ENCODE measurements at regions not wholly inside any gene's neighbourhood (a gene's known extent, or its start where the extent isn't known, plus 50 kb on each side); places are given as distances from the start of the nearest gene placed in this dataset.
A peak's percentile ranks its signal among the peaks of the same experiment; 100 is the strongest.

DNA sequence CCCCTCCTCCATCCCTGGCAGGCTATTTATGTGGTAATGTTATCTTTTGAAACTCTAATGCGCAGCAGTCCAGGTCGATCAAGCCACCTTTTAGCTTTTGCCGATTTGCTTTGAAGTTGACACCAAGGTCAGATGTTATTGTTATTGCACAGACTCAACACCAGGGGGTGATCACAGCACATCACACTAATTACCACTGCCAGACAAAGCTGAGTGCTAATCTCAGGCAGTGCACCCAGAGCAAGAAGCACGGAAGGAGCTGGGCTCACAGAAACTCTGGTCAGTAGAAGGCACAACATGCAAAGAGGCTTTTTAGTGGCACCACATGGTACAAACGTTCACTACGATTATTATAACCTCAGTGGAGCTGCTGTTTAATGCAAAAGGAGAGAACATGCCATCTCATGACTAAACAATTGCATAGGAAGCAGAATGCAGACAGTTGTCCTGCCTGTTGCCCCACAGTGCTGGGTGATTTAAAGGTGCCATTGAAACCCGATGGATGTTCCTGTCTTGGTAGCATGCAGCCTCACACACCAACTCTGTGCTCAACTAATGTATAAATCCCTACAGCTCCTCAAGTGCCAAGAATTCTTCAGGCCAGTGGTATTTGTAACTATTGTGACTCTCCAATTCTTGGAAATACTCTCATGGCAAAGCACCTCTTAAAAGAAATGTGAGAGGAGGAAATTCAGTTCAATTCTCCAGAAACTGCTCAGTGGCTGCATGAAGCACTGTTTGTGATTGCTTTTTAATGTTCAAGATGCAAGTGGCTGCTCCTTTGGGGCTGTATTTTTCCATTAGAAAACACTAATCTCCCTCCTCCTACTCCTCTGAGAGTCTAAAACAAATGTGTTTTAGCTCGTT, 353.9 kb upstream of the DDI1 start:
- Histone ChIP-seq H3K4me1 (ENCODE audit: control insufficient read depth, extremely low read depth, insufficient read depth, low read length) (no peaks in the 10 kb centered on the region), H3K9me3 (ENCODE audit: control insufficient read depth, insufficient read depth, low read depth, low read length) (no peaks in the 10 kb centered on the region), H3K79me2 (ENCODE audit: control insufficient read depth, insufficient read depth, low read length) (no peaks in the 10 kb centered on the region), H4K20me1 (ENCODE audit: control insufficient read depth, extremely low read depth, insufficient read depth, low read length) (no peaks in the 10 kb centered on the region), H3K9ac (ENCODE audit: insufficient read depth, low read length) (no peak overlapping the region), H3K4me3 (replicated peaks in 1 of 4; ENCODE audit: control extremely low read depth in 1 of 4, insufficient read depth in 1 of 4, low read depth in 3 of 4, low read length in 4 of 4) (no peak overlapping the region), H3K27me3 (ENCODE audit: control insufficient read depth, insufficient read depth, low read length) (no peaks in the 10 kb centered on the region), H3K4me2 (ENCODE audit: extremely low read depth, insufficient read depth, low read length) (no peak overlapping the region), H3K36me3 (ENCODE audit: control insufficient read depth, insufficient read depth, low read length) (no peaks in the 10 kb centered on the region), H2AFZ (ENCODE audit: low read length) (no peak overlapping the region), H3K27ac (ENCODE audit: insufficient read depth, low read length) (no peak overlapping the region)
- TF ChIP-seq EZH2 (IDR thresholded peaks at IDR 0.05; ENCODE audit: low read length, missing control alignments), result no peak
- TF ChIP-seq CTCF (conservative IDR thresholded peaks at IDR 0.05 in 1 of 2, IDR thresholded peaks at IDR 0.05 in 1 of 2; ENCODE audit: low read depth in 1 of 2, low read length in 2 of 2), result peak; percentile 79 to 83
- DNase-seq (ENCODE audit: low read depth in 2 of 2), result peak; percentile 68 to 82

DNA sequence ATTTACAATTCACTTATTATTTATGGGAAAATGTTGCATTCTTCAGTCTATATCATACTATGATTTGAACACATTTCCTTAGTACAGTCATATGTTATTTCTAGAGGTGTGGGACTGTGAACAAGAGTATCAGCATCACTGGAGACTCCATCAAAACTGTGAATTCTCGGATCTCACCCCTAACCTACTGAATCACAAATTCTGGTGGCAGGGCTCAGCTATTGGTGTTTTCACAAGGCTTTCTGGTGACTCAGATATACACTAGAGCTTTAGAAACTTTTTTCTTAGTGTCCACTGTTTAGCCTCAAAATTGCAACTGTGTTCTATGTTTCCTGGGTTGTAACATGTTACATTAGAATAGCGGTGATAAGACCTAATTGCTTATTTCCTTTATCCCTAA, 352.9 kb upstream of the DDI1 start:
- Histone ChIP-seq H3K27ac (ENCODE audit: insufficient read depth, low read length) (no peak overlapping the region), H2AFZ (ENCODE audit: low read length) (no peak overlapping the region), H3K9me3 (ENCODE audit: control insufficient read depth, insufficient read depth, low read depth, low read length) (no peaks in the 10 kb centered on the region), H4K20me1 (ENCODE audit: control insufficient read depth, extremely low read depth, insufficient read depth, low read length) (no peaks in the 10 kb centered on the region), H3K36me3 (ENCODE audit: control insufficient read depth, insufficient read depth, low read length) (no peaks in the 10 kb centered on the region), H3K9ac (ENCODE audit: insufficient read depth, low read length) (no peak overlapping the region), H3K4me1 (ENCODE audit: control insufficient read depth, extremely low read depth, insufficient read depth, low read length) (no peaks in the 10 kb centered on the region), H3K27me3 (ENCODE audit: control insufficient read depth, insufficient read depth, low read length) (no peaks in the 10 kb centered on the region), H3K4me2 (ENCODE audit: extremely low read depth, insufficient read depth, low read length) (no peak overlapping the region), H3K4me3 (replicated peaks in 1 of 4; ENCODE audit: control extremely low read depth in 1 of 4, insufficient read depth in 1 of 4, low read depth in 3 of 4, low read length in 4 of 4) (no peak overlapping the region), H3K79me2 (ENCODE audit: control insufficient read depth, insufficient read depth, low read length) (no peaks in the 10 kb centered on the region)
- no peak for TF ChIP-seq CTCF (conservative IDR thresholded peaks at IDR 0.05 in 1 of 2, IDR thresholded peaks at IDR 0.05 in 1 of 2; ENCODE audit: low read depth in 1 of 2, low read length in 2 of 2)
- no peak for TF ChIP-seq EZH2 (IDR thresholded peaks at IDR 0.05; ENCODE audit: low read length, missing control alignments)
- DNase-seq (ENCODE audit: low read depth in 2 of 2), result peak; percentile 36 to 61

DNA sequence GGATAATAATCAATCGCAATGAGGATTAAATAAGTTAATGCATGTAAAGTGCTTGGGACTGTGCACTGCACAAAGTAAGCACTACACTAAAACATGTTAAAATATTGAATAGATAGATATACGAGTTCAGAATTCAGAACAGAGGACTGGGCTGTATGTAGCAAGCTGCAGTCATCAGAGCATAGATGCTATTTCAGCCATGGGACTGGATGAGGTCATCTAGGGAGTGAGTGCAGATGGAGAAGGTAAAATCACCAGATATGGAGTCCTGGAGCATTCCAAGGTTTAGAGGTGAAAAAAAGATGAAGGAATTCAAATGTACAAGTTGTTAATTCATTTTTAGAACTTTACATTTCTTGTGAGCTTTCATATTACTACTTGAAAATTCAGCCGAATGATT, 347.5 kb upstream of the DDI1 start:
- no peak for TF ChIP-seq CTCF (conservative IDR thresholded peaks at IDR 0.05 in 1 of 2, IDR thresholded peaks at IDR 0.05 in 1 of 2; ENCODE audit: low read depth in 1 of 2, low read length in 2 of 2)
- no peak for TF ChIP-seq EZH2 (IDR thresholded peaks at IDR 0.05; ENCODE audit: low read length, missing control alignments)

More for the DNA sequence above, 347.5 kb upstream of the DDI1 start:
- Histone ChIP-seq H3K79me2 (ENCODE audit: control insufficient read depth, insufficient read depth, low read length) (no peaks in the 10 kb centered on the region), H3K4me3 (replicated peaks in 1 of 4; ENCODE audit: control extremely low read depth in 1 of 4, insufficient read depth in 1 of 4, low read depth in 3 of 4, low read length in 4 of 4) (no peak overlapping the region), H3K36me3 (ENCODE audit: control insufficient read depth, insufficient read depth, low read length) (no peaks in the 10 kb centered on the region), H4K20me1 (ENCODE audit: control insufficient read depth, extremely low read depth, insufficient read depth, low read length) (no peaks in the 10 kb centered on the region), H3K9ac (ENCODE audit: insufficient read depth, low read length) (no peak overlapping the region), H3K27me3 (ENCODE audit: control insufficient read depth, insufficient read depth, low read length) (no peaks in the 10 kb centered on the region), H2AFZ (ENCODE audit: low read length) (no peak overlapping the region), H3K27ac (ENCODE audit: insufficient read depth, low read length) (no peak overlapping the region), H3K4me1 (ENCODE audit: control insufficient read depth, extremely low read depth, insufficient read depth, low read length) (no peaks in the 10 kb centered on the region), H3K9me3 (ENCODE audit: control insufficient read depth, insufficient read depth, low read depth, low read length) (no peaks in the 10 kb centered on the region), H3K4me2 (ENCODE audit: extremely low read depth, insufficient read depth, low read length) (no peak overlapping the region)
- DNase-seq (ENCODE audit: low read depth in 2 of 2), result no peak
